MCF 10A (cell line): ENCODE measurements at regions not wholly inside any gene's neighbourhood (a gene's known extent, or its start where the extent isn't known, plus 50 kb on each side); places are given as distances from the start of the nearest gene placed in this dataset.

Source experiments
- BruUV-seq: library from RNA; stranded (reverse); fragments of 400-500 nt; replicated peaks from 2 replicates; lab custom pipeline; 2021; lab: Mats Ljungman, UMichigan
- CTCF ChIA-PET: fragments of 300-600 bp; sonication (Branson Sonifier 250); formaldehyde crosslinking; extraction: SDS; loops from one replicate; lab custom pipeline; 2021; ENCODE audit warnings: antibody characterized with exemption, inconsistent platforms; lab: Yijun Ruan, JAX
- POLR2A ChIA-PET: fragments of 300-600, 350-650 bp; sonication (Branson Sonifier 250); formaldehyde crosslinking; extraction: SDS; loops from one replicate; lab custom pipeline; 2020; ENCODE audit warnings: antibody characterized with exemption, inconsistent platforms; lab: Yijun Ruan, JAX
- DNase-seq: peaks from one replicate; pipeline ENCODE4 v3.0.0-alpha.2; 2018; ENCODE audit not compliant: unreplicated experiment
- H3K27ac Mint-ChIP-seq: one replicate; pipeline ENCODE4 v1.8.0; 2022; ENCODE audit warnings: mild to moderate bottlenecking, low read depth, mixed read lengths; ENCODE audit not compliant: unreplicated experiment
- H3K27me3 Mint-ChIP-seq: one replicate; pipeline ENCODE4 v1.8.0; 2022; ENCODE audit warnings: mixed read lengths; ENCODE audit not compliant: insufficient read depth, unreplicated experiment
- H3K36me3 Mint-ChIP-seq: one replicate; pipeline ENCODE4 v1.8.0; 2022; ENCODE audit warnings: mild to moderate bottlenecking, moderate library complexity, mixed read lengths; ENCODE audit not compliant: insufficient read depth, unreplicated experiment
- H3K4me1 Mint-ChIP-seq: one replicate; pipeline ENCODE4 v1.8.0; 2022; ENCODE audit warnings: mixed read lengths; ENCODE audit not compliant: insufficient read depth, unreplicated experiment
- H3K4me3 Mint-ChIP-seq: one replicate; pipeline ENCODE4 v1.8.0; 2022; ENCODE audit warnings: mild to moderate bottlenecking, moderate library complexity, mixed read lengths; ENCODE audit not compliant: unreplicated experiment
- H3K9me3 Mint-ChIP-seq: one replicate; pipeline ENCODE4 v1.8.0; 2022; ENCODE audit warnings: mixed read lengths; ENCODE audit not compliant: unreplicated experiment
- CTCF ChIP-seq: fragments of 200-600 bp; IDR thresholded peaks from one replicate; pipeline ENCODE4 v1.8.0; 2022; ENCODE audit warnings: antibody characterized with exemption, mild to moderate bottlenecking; ENCODE audit not compliant: unreplicated experiment
- intact Hi-C: fragments of 100-400 bp; cut with micrococcal nuclease; formaldehyde crosslinking; loops from 2 replicates; pipeline ENCODE4 v1.14.1; 2022

- no peaks in the 10 kb centered on the region for H3K36me3 Mint-ChIP-seq
- peak; percentile 8 for DNase-seq
- H3K27ac Mint-ChIP-seq, result no peak overlapping the region
- no peaks in the 10 kb centered on the region for H3K27me3 Mint-ChIP-seq
- ChIA-PET CTCF (interaction anchor here (0.6 kb wide), 1 partner anchor 217 kb away, joined by 3 read pairs; no protein-coding TSS in a partner anchor), POLR2A (no interaction called here)
- H3K4me3 Mint-ChIP-seq, result no peak overlapping the region
- H3K4me1 Mint-ChIP-seq, result no peaks in the 10 kb centered on the region
- intact Hi-C loops, result no loop called here
- TF ChIP-seq CTCF, result no peak
- no TSS peak for BruUV-seq
- H3K9me3 Mint-ChIP-seq, result no peaks in the 10 kb centered on the region
Measured at GRCh38 chr18:53817976-53818950, 406.2 kb downstream of the MBD2 start.

GRCh38 chr18:53800171-53800570, 424.3 kb downstream of the MBD2 start:
- H3K27me3 Mint-ChIP-seq, result no peaks in the 10 kb centered on the region
- TF ChIP-seq CTCF, result no peak
- H3K4me1 Mint-ChIP-seq, result peaks cover 16% of the 10 kb centered on the region
- ChIA-PET POLR2A (no interaction called here), CTCF (no interaction called here)
- H3K4me3 Mint-ChIP-seq, result no peak overlapping the region
- BruUV-seq, result no TSS peak
- intact Hi-C loops, result no loop called here
- no peak overlapping the region for H3K27ac Mint-ChIP-seq
- peaks cover 6% of the 10 kb centered on the region for H3K9me3 Mint-ChIP-seq
- no peaks in the 10 kb centered on the region for H3K36me3 Mint-ChIP-seq
- no peak for DNase-seq

GRCh38 chr18:53799134-53799533, 425.3 kb downstream of the MBD2 start:
- peak; percentile 38 for DNase-seq
- H3K4me1 Mint-ChIP-seq, result peaks cover 20% of the 10 kb centered on the region
- no peaks in the 10 kb centered on the region for H3K36me3 Mint-ChIP-seq
- no peak overlapping the region for H3K4me3 Mint-ChIP-seq
- BruUV-seq, result no TSS peak
- peaks cover 6% of the 10 kb centered on the region for H3K9me3 Mint-ChIP-seq
- TF ChIP-seq CTCF, result no peak
- POLR2A ChIA-PET, result no interaction called here
- H3K27me3 Mint-ChIP-seq, result no peaks in the 10 kb centered on the region
- H3K27ac Mint-ChIP-seq, result no peak overlapping the region
- CTCF ChIA-PET, result interaction anchor here (0.7 kb wide), 1 partner anchor 59 kb away, joined by 3 read pairs; no protein-coding TSS in a partner anchor
- intact Hi-C loops, result no loop called here

- BruUV-seq, result no TSS peak
- H3K27me3 Mint-ChIP-seq, result no peaks in the 10 kb centered on the region
- ChIA-PET POLR2A (no interaction called here), CTCF (interaction anchor here (0.7 kb wide), 1 partner anchor 59 kb away, joined by 3 read pairs; no protein-coding TSS in a partner anchor)
- no peaks in the 10 kb centered on the region for H3K36me3 Mint-ChIP-seq
- H3K4me3 Mint-ChIP-seq, result no peak overlapping the region
- TF ChIP-seq CTCF, result no peak
- H3K9me3 Mint-ChIP-seq, result peaks cover 6% of the 10 kb centered on the region
- peaks cover 20% of the 10 kb centered on the region for H3K4me1 Mint-ChIP-seq
- DNase-seq, result no peak
- no peak overlapping the region for H3K27ac Mint-ChIP-seq
- intact Hi-C loops, result no loop called here
Measured at GRCh38 chr18:53798516-53798915, 426.0 kb downstream of the MBD2 start.
